ENCODE measurements at regions not wholly inside any gene's neighbourhood (a gene's known extent, or its start where the extent isn't known, plus 50 kb on each side); places are given as distances from the start of the nearest gene placed in this dataset.

DNA sequence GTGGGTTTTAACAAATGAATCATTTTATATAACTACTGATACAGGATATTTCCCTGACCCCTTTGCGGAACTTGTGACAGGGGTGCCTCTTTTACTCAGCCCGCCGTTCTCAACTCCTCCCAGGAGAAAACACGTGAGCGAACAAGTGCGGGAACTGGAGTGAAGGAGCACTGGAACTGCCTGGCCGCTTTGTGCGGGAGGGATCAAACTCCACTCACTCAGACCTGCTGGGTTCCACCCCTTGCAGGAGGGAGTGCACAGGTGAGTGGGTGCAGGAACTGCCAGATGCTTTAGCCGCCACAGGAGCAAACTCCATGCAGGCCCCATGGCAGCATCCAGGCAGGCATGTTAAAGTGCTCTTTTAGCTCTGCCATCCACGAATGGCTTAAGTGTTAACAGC, 513.4 kb upstream of the GRM3 start:
- TF ChIP-seq CTCF (IDR thresholded peaks at IDR 0.05 in 4 of 5, conservative IDR thresholded peaks at IDR 0.05 in 1 of 5) (no peak), POLR2A (IDR thresholded peaks at IDR 0.05) (no peak)
